B cell (primary cell): ENCODE measurements at regions not wholly inside any gene's neighbourhood (a gene's known extent, or its start where the extent isn't known, plus 50 kb on each side); places are given as distances from the start of the nearest gene placed in this dataset.

Experiments
- ATAC-seq: fragments of 200-7000 bp; cut with Tn5 transposase; one replicate; pipeline ENCODE4 v1.10.0; 2021; ENCODE audit warnings: low read depth, mild to moderate bottlenecking, moderate number of reproducible peaks, moderate library complexity
- CTCF ChIA-PET: fragments of 350-600 bp; sonication (Branson Sonifier 250); formaldehyde crosslinking; loops from one replicate; lab custom pipeline; 2021; ENCODE audit warnings: antibody characterized with exemption, inconsistent platforms; lab: Charles Lee
- POLR2A ChIA-PET: fragments of 350-600 bp; sonication (Branson Sonifier 250); formaldehyde crosslinking; loops from one replicate; lab custom pipeline; 2021; ENCODE audit warnings: antibody characterized with exemption; lab: Charles Lee
- DNase-seq: peaks from one replicate; pipeline ENCODE4 v3.0.0; 2013
- H2AFZ ChIP-seq: 2 replicates; pipeline ENCODE4 v1.6.1; 2012; ENCODE audit warnings: mild to moderate bottlenecking, low read depth, low read length; ENCODE audit not compliant: insufficient read depth, poor library complexity, severe bottlenecking
- H3K27ac ChIP-seq, 2 donors: 1 replicate in 1 of 2; 2 replicates in 1 of 2; pipeline ENCODE4 v1.5.1; 2012 to 2013; ENCODE audit warnings: low read length in 2 of 2, mild to moderate bottlenecking in 2 of 2, moderate library complexity in 1 of 2
- H3K27me3 ChIP-seq, 4 experiments: fragments of 200-600 bp in 1 of 4; sonication (generic) in 1 of 4; replicated peaks in 1 of 4; 1 replicate in 2 of 4; 2 replicates in 2 of 4; pipeline versions ENCODE4 v1.6.1 to v1.7.0; 2013 to 2016; ENCODE audit warnings: low read length in 3 of 4, mild to moderate bottlenecking in 2 of 4, mixed read lengths in 1 of 4, moderate library complexity in 1 of 4; ENCODE audit not compliant: insufficient read depth in 4 of 4, control insufficient read depth in 3 of 4; ENCODE audit errors: control extremely low read depth in 1 of 4
- H3K36me3 ChIP-seq, 2 experiments: replicated peaks in 1 of 2; 1 replicate in 1 of 2; 2 replicates in 1 of 2; pipeline versions ENCODE4 v1.6.1 to v1.7.1; 2013; ENCODE audit warnings: low read length in 1 of 2; ENCODE audit not compliant: insufficient read depth in 2 of 2, control insufficient read depth in 1 of 2; ENCODE audit errors: control extremely low read depth in 1 of 2, extremely low read depth in 1 of 2
- H3K4me1 ChIP-seq, 2 donors: fragments of 200-600 bp in 1 of 2; sonication (generic) in 1 of 2; 1 replicate in 1 of 2; 2 replicates in 1 of 2; pipeline versions ENCODE4 v1.5.1 to v1.6.1; 2013 to 2017; ENCODE audit warnings: low read length in 2 of 2; ENCODE audit not compliant: control insufficient read depth in 2 of 2, insufficient read depth in 2 of 2
- H3K4me2 ChIP-seq: replicated peaks from 2 replicates; pipeline ENCODE3; 2012; ENCODE audit warnings: mild to moderate bottlenecking, low read depth, low read length; ENCODE audit not compliant: poor library complexity, severe bottlenecking
- H3K4me3 ChIP-seq, 5 experiments: fragments of 200-600 bp in 1 of 5; sonication (generic) in 1 of 5; 1 replicate in 3 of 5; 2 replicates in 2 of 5; pipeline versions ENCODE4 v1.5.1 to v1.7.0; 2011 to 2016; ENCODE audit warnings: low read length in 4 of 5, mild to moderate bottlenecking in 4 of 5, low read depth in 2 of 5, control low read depth in 1 of 5, moderate library complexity in 1 of 5; ENCODE audit not compliant: insufficient read depth in 1 of 5; ENCODE audit errors: control extremely low read depth in 1 of 5, extremely low read depth in 1 of 5
- H3K79me2 ChIP-seq: fragments of 200-600 bp; sonication (generic); one replicate; pipeline ENCODE4 v1.6.0; 2016; ENCODE audit warnings: low read length; ENCODE audit not compliant: control insufficient read depth, insufficient read depth
- H3K9ac ChIP-seq: fragments of 200-600 bp; sonication (generic); 2 replicates; pipeline ENCODE4 v1.6.1; 2017; ENCODE audit warnings: mild to moderate bottlenecking, low read length, moderate library complexity
- H3K9me3 ChIP-seq, 3 donors: one replicate each; pipeline versions ENCODE4 v1.6.1 to v1.7.1; 2013; ENCODE audit warnings: low read length in 2 of 3; ENCODE audit not compliant: control insufficient read depth in 2 of 3, insufficient read depth in 1 of 3; ENCODE audit errors: control extremely low read depth in 1 of 3
- H4K20me1 ChIP-seq: 2 replicates; pipeline ENCODE4 v1.6.0; 2012; ENCODE audit warnings: mild to moderate bottlenecking, low read length; ENCODE audit not compliant: insufficient read depth, control insufficient read depth, poor library complexity, severe bottlenecking
- H3K27ac Mint-ChIP-seq: one replicate; pipeline ENCODE4 v1.8.0; 2021; ENCODE audit warnings: mixed read lengths
- H3K27me3 Mint-ChIP-seq: one replicate; pipeline ENCODE4 v1.8.0; 2021; ENCODE audit warnings: mixed read lengths
- H3K4me1 Mint-ChIP-seq: one replicate; pipeline ENCODE4 v1.8.0; 2021; ENCODE audit warnings: mixed read lengths
- H3K4me3 Mint-ChIP-seq: one replicate; pipeline ENCODE4 v1.8.0; 2021; ENCODE audit warnings: mixed read lengths
- H3K9me3 Mint-ChIP-seq: one replicate; pipeline ENCODE4 v1.8.0; 2022; ENCODE audit warnings: mixed read lengths; ENCODE audit not compliant: insufficient read depth
- EZH2 ChIP-seq: IDR thresholded peaks from 2 replicates; pipeline ENCODE4 v1.6.1; 2012; ENCODE audit warnings: borderline replicate concordance, low read depth, mild to moderate bottlenecking, moderate library complexity, low read length; ENCODE audit not compliant: insufficient read depth, poor library complexity, severe bottlenecking
- WGBS: methylation state at CpG from one replicate; pipeline ENCODE4 v1.1.5; 2013; ENCODE audit warnings: missing lambda C conversion rate; ENCODE audit not compliant: insufficient coverage; 5-methylcytosine and 5-hydroxymethylcytosine counted together
- intact Hi-C: fragments of 100-400 bp; cut with micrococcal nuclease; formaldehyde crosslinking; loops from one replicate; pipeline ENCODE4 v1.10.0; 2022
- TF ChIP-seq, protein P1 (sequence below): fragments of 200-600 bp; IDR thresholded peaks from one replicate; pipeline ENCODE4 v1.8.0; 2022; ENCODE audit warnings: antibody characterized with exemption, mild to moderate bottlenecking

- ATAC-seq, result no peak
- TF ChIP-seq, protein P1, sequence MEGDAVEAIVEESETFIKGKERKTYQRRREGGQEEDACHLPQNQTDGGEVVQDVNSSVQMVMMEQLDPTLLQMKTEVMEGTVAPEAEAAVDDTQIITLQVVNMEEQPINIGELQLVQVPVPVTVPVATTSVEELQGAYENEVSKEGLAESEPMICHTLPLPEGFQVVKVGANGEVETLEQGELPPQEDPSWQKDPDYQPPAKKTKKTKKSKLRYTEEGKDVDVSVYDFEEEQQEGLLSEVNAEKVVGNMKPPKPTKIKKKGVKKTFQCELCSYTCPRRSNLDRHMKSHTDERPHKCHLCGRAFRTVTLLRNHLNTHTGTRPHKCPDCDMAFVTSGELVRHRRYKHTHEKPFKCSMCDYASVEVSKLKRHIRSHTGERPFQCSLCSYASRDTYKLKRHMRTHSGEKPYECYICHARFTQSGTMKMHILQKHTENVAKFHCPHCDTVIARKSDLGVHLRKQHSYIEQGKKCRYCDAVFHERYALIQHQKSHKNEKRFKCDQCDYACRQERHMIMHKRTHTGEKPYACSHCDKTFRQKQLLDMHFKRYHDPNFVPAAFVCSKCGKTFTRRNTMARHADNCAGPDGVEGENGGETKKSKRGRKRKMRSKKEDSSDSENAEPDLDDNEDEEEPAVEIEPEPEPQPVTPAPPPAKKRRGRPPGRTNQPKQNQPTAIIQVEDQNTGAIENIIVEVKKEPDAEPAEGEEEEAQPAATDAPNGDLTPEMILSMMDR, result no peak
- no peak for TF ChIP-seq EZH2
- CTCF ChIA-PET, result interaction anchor here (1.6 kb wide), 1 partner anchor 10 kb away, joined by 7 read pairs; no protein-coding TSS in a partner anchor
- peaks cover 25% of the 10 kb centered on the region for H3K27me3 Mint-ChIP-seq
- H3K36me3 ChIP-seq, result no peaks in the 10 kb centered on the region
- peaks cover 0 to 5% (median 2%) of the 10 kb centered on the region in 4 experiments for H3K27me3 ChIP-seq
- H3K4me2 ChIP-seq, result no peak overlapping the region
- no peak overlapping the region for H3K27ac Mint-ChIP-seq
- no peaks in the 10 kb centered on the region for H3K4me1 ChIP-seq
- POLR2A ChIA-PET, result no interaction called here
- H3K79me2 ChIP-seq, result no peaks in the 10 kb centered on the region
- 89% methylated on average over 23 of the region's 26 CpGs for WGBS
- H3K4me3 ChIP-seq, result no peak overlapping the region
- no peak for DNase-seq
- no peaks in the 10 kb centered on the region for H3K4me1 Mint-ChIP-seq
- H3K4me3 Mint-ChIP-seq, result no peak overlapping the region
- intact Hi-C loops, result loop anchor here (10.0 kb wide), 1 partner anchor 146 kb away; no protein-coding TSS in a partner anchor
- peaks cover 2 to 6% (median 5%) of the 10 kb centered on the region in 3 donors for H3K9me3 ChIP-seq
- no peaks in the 10 kb centered on the region for H4K20me1 ChIP-seq
- H2AFZ ChIP-seq, result no peak overlapping the region
- H3K9ac ChIP-seq, result no peak overlapping the region
- peaks cover 3% of the 10 kb centered on the region for H3K9me3 Mint-ChIP-seq
- H3K27ac ChIP-seq, result no peak overlapping the region
These were observed 189.3 kb downstream of the ERMARD start for GRCh38 chr6:169940481-169941271.

DNA sequence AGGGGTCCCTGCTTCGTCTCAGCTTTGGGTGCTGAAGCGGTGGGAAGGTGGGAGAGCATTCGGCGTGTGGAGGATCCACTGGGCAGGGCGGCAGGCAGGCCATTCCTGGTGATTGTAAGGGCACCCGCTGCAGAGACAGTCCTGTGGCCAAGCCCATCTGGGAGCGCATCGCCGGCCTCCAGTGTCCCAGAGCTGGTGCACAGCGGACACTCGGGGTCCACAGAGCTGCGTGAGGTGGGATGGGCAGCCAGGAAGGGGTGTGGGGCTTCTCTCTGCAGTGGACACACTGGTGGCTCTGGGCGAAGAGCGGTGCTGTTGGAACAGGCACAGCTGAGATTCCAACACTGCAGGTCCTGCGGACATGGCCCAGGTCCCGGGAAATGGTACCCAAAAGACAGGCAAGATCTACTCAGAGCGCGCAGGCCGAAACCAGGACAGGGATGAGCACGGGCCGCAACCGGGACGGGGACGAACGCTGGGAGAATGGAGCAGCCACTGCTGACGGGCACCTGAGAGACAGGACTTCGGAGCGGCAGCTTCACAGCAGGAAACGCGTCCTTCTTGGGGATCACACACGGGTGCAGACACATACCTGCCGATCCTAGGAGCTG is 188.2 kb downstream of the ERMARD start:
- no peaks in the 10 kb centered on the region for H3K4me1 ChIP-seq
- no peaks in the 10 kb centered on the region for H3K36me3 ChIP-seq
- Mint-ChIP-seq H3K4me3 (no peak overlapping the region), H3K27ac (no peak overlapping the region), H3K4me1 (no peaks in the 10 kb centered on the region), H3K9me3 (peaks cover 3% of the 10 kb centered on the region), H3K27me3 (peaks cover 19% of the 10 kb centered on the region)
- H3K27ac ChIP-seq, result no peak overlapping the region
- no peak for DNase-seq
- H3K9me3 ChIP-seq, result peaks cover 2 to 6% (median 5%) of the 10 kb centered on the region in 3 donors
- ATAC-seq, result no peak
- no peak overlapping the region for H3K4me3 ChIP-seq
- H2AFZ ChIP-seq, result no peak overlapping the region
- H3K79me2 ChIP-seq, result no peaks in the 10 kb centered on the region
- no peaks in the 10 kb centered on the region for H4K20me1 ChIP-seq
- no peak overlapping the region for H3K4me2 ChIP-seq
- ChIA-PET POLR2A (no interaction called here), CTCF (no interaction called here)
- intact Hi-C loops, result loop anchor here (10.0 kb wide), 1 partner anchor 145 kb away; no protein-coding TSS in a partner anchor
- 91% methylated on average over 32 of the region's 32 CpGs for WGBS
- H3K9ac ChIP-seq, result no peak overlapping the region
- peaks cover 0 to 5% (median 2%) of the 10 kb centered on the region in 4 experiments for H3K27me3 ChIP-seq
- TF ChIP-seq, protein P1, result no peak
- no peak for TF ChIP-seq EZH2
